HG02623 (cell line): ENCODE measurements at regions not wholly inside any gene's neighbourhood (a gene's known extent, or its start where the extent isn't known, plus 50 kb on each side); places are given as distances from the start of the nearest gene placed in this dataset.
"Not testable (repeated sequence)": the region's sequence is repeated elsewhere in the genome, so short reads cannot be mapped to it uniquely, and the experiment has no call there.

ENCODE experiments used
- ATAC-seq: cut with Tn5 transposase; IDR thresholded peaks from one replicate; pipeline ENCODE4 v1.9.1; 2021; ENCODE audit warnings: moderate library complexity; ENCODE audit not compliant: unreplicated experiment

DNA sequence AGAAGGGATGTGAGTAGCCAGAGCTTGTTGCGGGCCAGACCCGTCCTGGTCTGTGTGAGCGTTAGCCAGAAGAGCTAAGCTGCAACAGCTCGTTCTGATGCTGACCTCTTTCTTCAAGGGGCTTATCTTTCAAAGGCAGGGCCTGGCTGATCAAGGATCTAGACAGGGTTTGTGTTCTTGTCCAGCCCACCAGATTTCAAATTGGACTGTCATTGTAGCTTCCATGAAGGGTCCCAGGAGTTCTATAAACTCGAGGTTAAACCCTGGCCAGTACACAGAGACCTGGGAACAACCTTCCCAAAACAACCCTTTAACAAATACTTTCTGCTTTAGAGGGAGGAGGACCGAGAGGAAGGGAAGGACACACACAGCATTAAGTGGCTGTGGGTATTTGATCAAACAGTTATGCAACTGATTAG is 153.0 kb upstream of the TUT7 start:
- ATAC-seq, result no peak

DNA sequence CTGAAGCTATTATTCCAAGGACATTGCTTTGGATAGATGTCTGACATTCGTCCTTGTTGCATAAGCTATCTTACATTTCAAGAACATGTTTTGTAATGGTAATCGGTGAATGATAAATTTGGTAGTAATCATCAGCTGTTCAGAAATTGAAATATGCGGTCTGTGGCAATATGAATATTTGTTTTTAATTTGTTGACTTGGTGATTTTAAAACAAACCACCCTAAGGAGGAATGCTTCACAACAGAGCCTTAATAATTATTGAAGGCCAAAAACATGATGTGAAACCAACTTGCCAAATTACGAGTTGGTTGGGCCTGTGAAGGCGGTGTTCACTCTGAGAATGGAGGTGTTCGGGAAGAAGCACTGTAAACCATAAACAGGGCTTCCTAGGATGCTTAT is 149.7 kb upstream of the TUT7 start:
- no peak for ATAC-seq

DNA sequence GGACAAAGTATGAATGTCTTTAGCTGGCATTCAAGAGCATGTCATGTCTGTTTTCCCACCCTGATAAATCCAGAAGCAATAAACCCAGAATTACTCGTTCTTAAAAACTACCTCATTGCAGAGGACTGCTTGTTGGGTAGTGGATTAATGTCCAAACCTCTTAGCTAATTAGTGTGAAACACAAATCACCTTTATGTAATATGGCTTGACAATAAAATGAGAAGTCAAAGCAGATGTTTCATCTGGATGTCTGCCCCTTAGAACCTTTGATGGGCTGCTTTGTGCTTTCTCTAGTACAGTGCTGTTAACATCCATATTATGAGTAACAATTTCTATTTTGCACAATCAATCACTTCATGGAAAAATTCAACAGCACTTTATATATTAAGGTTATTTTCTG is 149.1 kb upstream of the TUT7 start:
- ATAC-seq, result no peak

DNA sequence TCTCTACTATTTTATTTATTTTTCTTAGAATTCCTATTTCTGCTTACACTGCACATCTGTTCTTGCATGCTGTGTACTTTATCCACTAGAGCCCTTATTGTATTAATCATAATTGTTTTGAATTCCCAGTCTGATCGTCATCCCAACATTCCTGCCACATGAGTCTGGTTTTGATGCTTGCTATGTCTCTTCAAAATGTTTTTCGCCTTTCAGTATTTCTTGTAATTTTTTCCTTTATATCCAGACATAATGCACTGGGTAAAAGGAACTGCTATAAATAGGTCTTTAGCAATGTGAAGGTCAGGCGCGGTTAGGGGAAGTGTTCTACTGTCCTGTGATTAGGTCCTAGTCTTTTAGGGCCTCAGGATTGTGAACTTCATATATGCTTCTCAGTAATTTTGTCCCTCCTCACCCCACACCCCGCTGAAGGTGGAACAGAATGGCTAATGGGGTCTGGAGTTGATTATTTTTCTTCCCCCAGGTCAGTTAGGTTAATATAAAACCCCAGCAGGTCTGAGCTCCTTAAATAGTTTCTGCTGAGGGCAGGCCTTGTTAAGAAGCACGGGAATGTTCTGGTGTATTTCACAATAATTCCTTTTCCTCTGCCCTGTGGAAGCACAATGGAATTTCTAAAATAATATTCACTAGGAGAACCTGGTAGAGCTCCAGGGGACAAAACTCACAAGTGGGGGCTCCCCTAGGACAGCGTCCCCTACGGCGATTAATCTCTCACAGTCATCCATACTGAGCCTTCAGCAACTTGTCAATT is 146.6 kb upstream of the TUT7 start:
- no peak for ATAC-seq

DNA sequence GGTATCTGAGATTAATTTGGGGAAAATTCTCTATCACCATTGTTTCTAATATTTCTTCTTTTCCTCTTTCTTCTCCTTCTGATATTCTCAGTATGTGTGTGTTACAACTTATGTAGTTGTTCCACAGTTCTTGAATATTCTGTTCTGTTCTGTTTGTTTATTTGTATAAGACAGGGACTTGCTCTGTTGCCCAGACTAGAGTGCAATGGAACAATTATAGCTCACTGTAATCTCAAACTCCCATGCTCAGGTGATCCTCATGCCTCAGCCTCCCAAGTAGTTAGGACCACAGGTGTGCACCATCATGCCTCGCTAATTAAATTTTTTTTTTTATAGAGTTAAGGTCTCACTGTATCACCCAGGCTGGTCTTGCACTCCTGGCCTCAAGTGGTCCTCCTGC is 145.8 kb upstream of the TUT7 start:
- ATAC-seq, result no peak

DNA sequence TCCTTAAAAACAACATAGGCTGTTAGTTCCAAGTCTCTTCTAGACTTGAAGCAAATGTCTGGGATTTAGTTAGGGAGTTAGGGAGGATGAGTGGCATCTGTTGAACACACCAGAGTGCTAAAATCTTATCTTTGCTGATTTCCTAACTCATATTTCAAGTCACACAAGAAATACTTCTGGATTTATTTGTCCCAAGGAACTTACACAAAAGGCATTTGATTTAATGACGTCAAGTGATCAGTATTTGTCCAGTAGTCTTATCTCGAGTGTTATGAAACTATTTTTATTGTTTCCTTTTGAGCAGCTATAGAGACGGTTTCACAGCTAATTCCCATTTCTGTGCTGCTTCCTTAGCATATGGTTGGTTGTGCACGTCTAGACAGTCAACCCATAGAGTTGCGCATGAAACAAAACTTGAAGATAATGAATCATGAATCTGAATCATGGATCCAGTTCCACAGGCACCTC is 140.5 kb upstream of the TUT7 start:
- ATAC-seq, result no peak

DNA sequence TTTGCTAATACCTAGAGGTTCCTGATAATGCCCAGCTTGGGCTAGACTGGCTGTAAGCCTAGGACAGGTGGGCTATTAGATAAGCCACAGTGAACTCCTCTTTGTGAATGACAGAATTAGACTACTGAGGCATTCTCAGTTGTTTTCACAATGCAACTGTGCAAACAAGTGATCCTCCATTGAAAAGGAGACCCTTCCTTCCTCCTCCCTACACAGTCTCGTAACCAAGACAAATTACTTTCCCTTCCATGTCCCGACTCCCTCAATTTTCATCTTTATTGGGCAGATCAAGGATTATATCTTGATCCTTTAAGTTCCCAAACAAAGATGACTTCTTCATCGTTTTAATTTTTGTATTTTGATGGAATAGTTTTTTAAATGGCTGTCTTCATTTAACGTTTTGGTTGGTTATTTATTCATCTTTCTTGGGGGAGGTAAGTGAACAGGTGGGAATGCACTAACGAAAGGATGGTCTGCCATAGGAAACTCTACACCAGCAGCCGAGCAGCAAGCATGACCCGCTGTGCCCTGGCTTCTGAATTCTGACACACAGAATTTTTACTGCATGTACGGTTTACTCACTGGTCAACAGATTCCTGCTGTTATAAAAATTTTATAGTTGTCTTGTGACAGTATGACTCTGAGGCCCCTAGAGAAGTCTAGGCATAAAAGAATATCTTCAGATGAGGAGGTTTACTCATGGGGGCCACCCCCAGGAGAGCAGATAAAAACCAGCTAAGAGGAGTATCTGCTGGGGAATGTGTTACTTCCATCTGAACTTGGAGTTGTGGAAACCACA is 137.5 kb upstream of the TUT7 start:
- ATAC-seq, result no peak

DNA sequence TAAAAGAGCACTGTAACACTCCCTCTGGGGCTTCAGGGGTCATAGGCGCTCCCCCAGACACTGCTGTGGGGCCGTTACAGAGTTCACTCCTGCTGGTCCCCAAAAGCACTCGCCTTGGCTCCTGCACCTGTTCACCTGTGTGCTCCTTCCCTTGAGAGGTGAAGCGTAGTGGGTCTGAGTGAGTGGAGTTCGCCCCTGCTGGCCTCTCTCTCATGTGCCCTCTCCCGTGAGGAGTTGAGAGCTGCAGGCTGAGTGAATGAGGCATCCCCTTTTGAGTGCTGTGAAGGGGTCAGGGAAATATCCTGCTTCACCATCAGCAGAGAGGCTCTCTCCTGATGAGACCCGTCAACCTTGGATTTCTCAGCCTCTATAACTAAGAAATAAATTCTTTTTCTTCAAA is 134.6 kb upstream of the TUT7 start:
- ATAC-seq, result no peak

DNA sequence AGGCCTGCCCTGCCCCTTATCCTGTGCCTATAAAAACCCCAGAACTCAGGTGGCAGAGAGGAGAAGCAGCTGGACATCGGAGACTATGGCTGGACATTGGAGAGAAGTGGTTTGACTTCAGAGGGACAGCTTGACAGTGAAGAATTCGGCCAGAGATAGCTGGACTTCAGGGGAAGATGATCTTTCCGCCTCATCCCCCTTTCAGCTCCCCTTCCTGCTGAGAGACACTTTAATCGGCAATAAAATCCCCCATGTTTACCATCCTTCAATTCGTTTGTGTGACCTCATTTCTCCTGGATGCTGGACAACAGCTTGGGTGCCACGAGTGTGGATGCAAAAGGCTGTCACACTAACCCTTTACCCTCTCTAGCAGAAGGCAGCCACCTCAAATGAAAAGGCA is 134.1 kb upstream of the TUT7 start:
- ATAC-seq, result no peak

DNA sequence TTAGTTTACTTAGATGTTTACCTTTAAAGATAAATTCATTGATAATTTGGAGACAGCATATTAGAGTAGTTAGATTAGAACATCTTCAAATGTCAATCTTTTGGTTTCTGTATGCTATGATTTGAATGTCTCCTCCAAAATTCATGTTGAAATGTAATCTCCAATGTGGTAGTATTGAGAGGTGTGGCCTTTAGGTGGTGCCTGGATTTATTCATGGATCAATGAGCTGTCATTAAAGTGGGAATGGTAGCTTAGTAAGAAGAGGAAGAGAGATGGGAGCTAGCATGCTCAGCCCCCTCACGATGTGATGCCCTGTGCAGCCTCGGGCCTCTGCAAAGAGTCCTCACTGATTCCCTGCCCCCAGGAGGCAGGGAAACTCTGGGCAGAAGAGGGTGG is 133.6 kb upstream of the TUT7 start:
- no peak for ATAC-seq

DNA sequence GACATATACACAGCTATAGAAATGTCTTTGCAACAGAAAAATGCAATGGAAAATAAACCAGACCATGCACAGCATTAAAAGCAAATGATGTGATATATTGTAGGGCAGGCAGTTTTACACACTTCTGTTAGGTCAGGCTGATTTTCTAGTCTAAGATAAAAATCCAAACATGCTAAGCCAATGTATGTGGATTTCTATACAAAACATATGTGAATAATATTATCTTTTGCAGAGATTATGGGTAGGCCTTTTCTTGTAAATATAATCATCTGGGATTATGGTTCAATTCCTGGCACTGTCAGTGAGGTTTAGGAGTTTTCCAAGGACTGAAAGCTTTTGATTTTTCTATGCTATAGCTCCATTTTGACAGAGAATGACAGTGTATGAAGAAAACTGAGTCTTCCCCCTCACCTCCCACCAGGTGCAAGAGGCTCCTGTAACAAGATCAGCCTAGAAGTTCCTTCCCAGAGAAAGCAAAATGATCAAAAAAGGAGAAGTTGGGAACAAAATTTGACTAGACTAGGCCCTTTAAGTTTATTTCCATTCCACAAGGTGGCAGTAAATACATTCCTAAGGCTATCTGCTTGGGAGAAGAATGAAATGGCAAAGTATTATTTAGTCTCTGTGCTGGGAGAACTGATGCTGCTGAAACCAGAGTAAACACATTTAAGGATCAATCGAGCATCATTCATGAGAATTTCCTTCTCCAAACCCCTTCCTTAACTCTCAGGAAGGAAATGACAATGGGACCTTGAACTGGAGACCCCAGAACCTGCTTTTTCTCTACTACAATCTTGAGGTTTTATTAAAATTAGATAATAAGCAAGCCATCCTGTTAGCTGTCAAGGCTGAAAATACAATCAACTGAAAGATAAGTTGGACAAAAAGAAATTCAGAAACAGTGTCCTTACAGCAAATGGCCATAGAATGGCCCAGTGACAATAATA is 133.0 kb upstream of the TUT7 start:
- ATAC-seq, result no peak

DNA sequence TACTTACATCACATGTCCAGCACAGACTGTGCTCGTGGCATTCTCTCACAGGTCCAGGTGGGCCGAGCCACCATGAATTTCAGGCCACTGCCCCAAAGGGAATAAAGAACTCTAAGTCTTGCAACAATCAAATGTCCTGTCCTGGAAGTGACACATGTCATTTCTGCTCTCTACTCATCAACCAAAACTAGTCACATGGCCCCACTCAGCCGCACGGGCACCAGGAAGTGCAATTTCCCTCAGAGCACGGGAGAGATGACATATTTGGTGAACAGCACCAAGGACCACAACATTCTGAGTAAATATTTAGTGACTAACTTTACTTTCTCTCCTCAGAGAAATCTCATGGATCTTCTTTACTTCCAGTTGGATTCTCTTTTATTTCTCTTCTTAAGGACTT is 131.1 kb upstream of the TUT7 start:
- peak; percentile 65 for ATAC-seq

DNA sequence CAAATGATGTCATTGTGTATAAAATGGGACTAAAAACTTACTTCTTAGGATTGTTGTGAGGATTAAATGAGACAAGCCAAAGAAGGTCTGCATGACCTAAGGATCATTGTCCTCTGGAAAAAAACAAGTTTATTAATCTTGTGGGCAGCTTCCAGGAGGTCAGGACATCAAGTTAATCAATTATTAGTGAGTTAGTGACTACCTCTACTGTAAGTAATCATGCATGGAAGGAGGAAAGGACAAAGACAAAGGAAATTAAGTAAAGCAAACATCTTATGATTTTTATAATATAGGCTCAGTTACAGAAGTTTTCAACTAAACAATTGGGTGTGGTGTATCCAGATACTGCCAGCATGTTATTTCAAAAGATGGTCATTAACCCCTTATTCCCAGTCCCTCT is 129.3 kb upstream of the TUT7 start:
- ATAC-seq, result no peak

DNA sequence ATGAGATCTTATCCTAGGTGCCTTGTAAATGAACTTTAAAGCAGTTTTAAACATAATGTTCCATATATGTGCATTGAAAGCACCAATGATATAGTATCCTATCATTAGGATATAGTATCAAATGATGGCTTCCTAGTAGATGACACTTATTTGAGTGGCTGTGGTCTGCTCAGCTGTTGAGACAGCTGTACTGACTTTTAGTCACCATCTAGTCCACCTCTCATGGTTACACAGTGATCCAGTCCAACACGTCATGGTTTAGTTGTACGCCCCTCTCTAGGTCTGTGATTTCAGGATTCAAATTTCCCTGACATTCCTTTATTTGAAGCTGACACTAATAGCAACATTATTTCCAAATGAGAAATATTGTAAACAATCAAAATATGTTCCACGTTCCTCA is 127.3 kb upstream of the TUT7 start:
- ATAC-seq, result no peak

DNA sequence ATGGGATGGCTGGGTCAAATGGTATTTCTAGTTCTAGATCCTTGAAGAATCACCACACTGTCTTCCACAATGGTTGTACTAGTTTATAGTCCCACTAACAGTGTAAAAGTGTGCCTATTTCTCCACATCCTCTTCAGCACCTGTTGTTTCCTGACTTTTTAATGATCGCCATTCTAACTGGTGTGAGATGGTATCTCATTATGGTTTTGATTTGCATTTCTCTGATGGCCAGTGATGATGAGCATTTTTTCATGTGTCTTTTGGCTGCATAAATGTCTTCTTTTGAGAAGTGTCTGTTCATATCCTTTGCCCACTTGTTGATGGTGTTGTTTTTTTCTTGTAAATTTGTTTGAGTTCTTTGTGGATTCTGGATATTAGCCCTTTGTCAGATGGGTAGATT is 121.0 kb upstream of the TUT7 start:
- not testable (repeated sequence) for ATAC-seq

DNA sequence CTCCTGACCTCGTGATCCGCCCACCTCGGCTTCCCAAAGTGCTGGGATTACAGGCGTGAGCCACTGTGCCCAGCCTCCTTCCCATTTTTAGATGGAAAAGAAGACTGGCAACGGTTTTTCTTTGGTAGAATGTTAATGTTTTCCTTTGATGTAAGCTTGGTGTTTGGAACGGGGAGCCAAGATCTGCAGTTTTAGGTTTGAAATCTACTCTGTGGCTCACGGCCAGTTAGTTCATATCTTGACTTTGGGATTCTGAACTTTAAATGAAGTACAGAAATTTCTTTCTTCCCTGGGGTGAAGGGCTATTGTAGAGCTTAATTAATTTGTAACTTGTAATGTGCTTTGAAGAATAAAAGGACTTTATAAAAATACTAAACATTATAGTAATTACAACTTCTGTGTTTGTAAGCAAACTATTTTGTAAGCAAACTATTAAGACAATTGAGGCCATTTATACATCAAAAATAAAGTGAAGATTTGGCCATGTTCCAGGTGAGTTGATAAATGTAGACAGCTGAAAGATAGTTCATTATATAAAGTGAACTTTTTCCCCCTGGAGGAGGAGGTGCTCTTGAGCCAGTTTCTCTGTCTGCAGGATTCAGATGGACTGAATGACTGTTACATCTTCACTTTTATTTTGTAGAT is 117.1 kb upstream of the TUT7 start:
- no peak for ATAC-seq

DNA sequence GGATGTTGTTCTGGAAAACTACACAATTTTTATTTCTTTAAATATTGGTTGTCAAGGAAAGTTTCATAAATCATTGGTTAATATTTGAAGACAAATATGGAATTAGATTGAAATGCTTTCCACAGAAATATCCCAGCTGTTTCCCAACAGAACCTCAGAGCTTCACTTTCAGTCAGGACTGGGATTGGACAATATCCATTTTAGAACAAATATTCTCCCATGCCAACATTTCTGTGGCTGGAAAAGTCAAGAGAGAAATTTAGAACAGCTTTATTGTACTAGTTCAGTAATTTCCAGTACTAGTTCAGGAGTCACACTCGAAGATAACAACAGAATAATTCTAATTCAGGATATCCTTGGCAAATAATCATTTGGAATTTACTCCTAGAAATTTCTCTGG is 116.1 kb upstream of the TUT7 start:
- ATAC-seq, result no peak

DNA sequence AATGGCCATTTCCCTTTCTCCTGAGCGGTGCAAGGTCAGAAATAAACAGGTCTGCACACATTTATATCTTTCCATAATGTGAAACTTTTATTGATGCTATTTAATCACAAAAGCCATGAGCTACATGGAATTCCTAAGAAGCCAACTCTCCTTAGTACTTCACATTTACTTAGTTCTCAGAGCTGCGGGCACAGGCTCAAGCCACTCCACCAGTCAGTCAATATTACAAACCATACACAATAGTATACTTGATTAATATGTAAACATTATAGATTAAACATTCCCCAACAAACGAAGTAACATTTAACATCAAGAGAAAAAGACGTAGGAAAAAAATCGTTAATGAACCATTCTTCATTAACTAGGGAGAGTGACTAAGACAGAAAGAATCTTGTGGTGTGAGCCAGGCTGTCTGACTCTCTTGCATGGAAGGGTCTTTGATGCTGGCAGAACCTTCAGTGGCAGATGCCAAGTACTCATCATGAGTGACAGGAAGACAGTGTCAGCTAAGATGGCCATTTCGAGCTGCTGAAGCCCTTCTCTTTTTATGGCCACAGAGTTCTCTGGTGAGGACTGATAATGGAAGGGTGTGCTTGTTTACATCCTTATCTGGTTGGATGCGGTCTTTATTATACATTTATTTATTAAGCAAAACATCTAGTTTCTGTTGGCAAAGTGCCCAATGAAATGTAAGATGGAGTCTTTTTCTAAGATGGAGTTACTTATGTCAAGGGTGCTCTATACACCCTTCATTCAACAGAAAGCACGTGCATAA is 115.5 kb upstream of the TUT7 start:
- no peak for ATAC-seq

DNA sequence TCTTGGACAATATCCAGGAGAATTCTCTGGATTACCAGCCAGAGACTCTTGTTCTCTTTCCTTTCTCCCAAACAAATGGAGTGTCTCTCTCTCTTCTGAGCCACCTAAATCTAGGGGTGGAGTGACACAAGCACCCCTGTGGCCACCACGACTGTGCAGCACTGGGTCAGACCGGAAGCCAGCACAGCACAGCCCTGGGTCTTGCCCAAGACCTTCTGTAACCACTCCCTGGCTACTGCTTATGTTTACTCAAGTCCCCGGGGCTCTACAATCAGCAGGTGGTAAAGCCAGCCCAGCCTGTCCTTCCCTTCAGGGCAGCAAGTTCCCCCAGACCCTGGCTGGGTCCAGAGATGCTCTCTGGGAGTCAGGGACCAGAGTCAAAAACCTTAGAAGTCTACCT is 110.0 kb upstream of the TUT7 start:
- ATAC-seq, result no peak
